ENCODE measurements at regions not wholly inside any gene's neighbourhood (a gene's known extent, or its start where the extent isn't known, plus 50 kb on each side); places are given as distances from the start of the nearest gene placed in this dataset.

- DNase-seq (ENCODE audit: extremely low spot score), result no peak
- ChIA-PET POLR2A (no interaction called here), CTCF (no interaction called here)
- TF ChIP-seq CTCF (IDR thresholded peaks at IDR 0.05; ENCODE audit: control extremely low read depth, extremely low read depth, low read depth, missing control alignments), result no peak
Observed at GRCh38 chr6:140205795-140206593, 831.5 kb upstream of the CITED2 start.

- TF ChIP-seq CTCF (IDR thresholded peaks at IDR 0.05; ENCODE audit: control extremely low read depth, extremely low read depth, low read depth, missing control alignments), result no peak
- ChIA-PET CTCF (no interaction called here), POLR2A (no interaction called here)
- DNase-seq (ENCODE audit: extremely low spot score), result no peak
Observed at GRCh38 chr6:140204154-140204553, 829.7 kb upstream of the CITED2 start.

GRCh38 chr6:140203661-140204147, 829.3 kb upstream of the CITED2 start:
- DNase-seq (ENCODE audit: extremely low spot score), result no peak
- ChIA-PET POLR2A (no interaction called here), CTCF (no interaction called here)

GRCh38 chr6:140202964-140203515, 828.6 kb upstream of the CITED2 start:
- no peak for DNase-seq (ENCODE audit: extremely low spot score)
- TF ChIP-seq CTCF (IDR thresholded peaks at IDR 0.05; ENCODE audit: control extremely low read depth, extremely low read depth, low read depth, missing control alignments), result no peak
- CTCF ChIA-PET, result no interaction called here
- POLR2A ChIA-PET, result no interaction called here

More at GRCh38 chr6:140203661-140204147, 829.3 kb upstream of the CITED2 start:
- no peak for TF ChIP-seq CTCF (IDR thresholded peaks at IDR 0.05; ENCODE audit: control extremely low read depth, extremely low read depth, low read depth, missing control alignments)

GRCh38 chr6:140201787-140202458, 827.5 kb upstream of the CITED2 start:
- ChIA-PET POLR2A (no interaction called here), CTCF (interaction anchor here (1.2 kb wide), 1 partner anchor 48 kb away, joined by 3 read pairs; no protein-coding TSS in a partner anchor)

More at GRCh38 chr6:140201787-140202458, 827.5 kb upstream of the CITED2 start:
- TF ChIP-seq CTCF (IDR thresholded peaks at IDR 0.05; ENCODE audit: control extremely low read depth, extremely low read depth, low read depth, missing control alignments), result no peak
- no peak for DNase-seq (ENCODE audit: extremely low spot score)
